ENCODE measurements at regions not wholly inside any gene's neighbourhood (a gene's known extent, or its start where the extent isn't known, plus 50 kb on each side); places are given as distances from the start of the nearest gene placed in this dataset.

- H3K4me1 ChIP-seq (ENCODE audit: insufficient read depth, low read length, severe bottlenecking) = peaks cover 26% of the 10 kb centered on the region
- H3K27me3 ChIP-seq (ENCODE audit: insufficient read depth, low read length) = no peaks in the 10 kb centered on the region
- H3K9me3 ChIP-seq (ENCODE audit: low read length) = no peaks in the 10 kb centered on the region
- peak overlapping the region; percentile 80; the same call in 1 of the 2 replicates for H2AFZ ChIP-seq (ENCODE audit: low read length)
- H3K4me3 ChIP-seq (ENCODE audit: low read depth, low read length, poor library complexity, severe bottlenecking) = no peak overlapping the region
- peak overlapping the region; percentile 13 for H3K27ac ChIP-seq (ENCODE audit: low read depth, low read length, poor library complexity, severe bottlenecking)
- H3F3A ChIP-seq (ENCODE audit: insufficient read depth, low read length) = no peaks in the 10 kb centered on the region
- H3K9me2 ChIP-seq (ENCODE audit: low read depth, low read length) = no peaks in the 10 kb centered on the region
- no peak overlapping the region for H3K9ac ChIP-seq (ENCODE audit: low read length)
- TF ChIP-seq CTCF (IDR thresholded peaks at IDR 0.05; ENCODE audit: low read length) (no peak), EZH2 (IDR thresholded peaks at IDR 0.05; ENCODE audit: borderline replicate concordance, low read length) (no peak)
- no peaks in the 10 kb centered on the region for H4K20me1 ChIP-seq (ENCODE audit: insufficient read depth, low read length)
- H3K36me3 ChIP-seq (ENCODE audit: insufficient read depth, low read length) = no peaks in the 10 kb centered on the region
- H3K79me2 ChIP-seq (ENCODE audit: insufficient read depth, low read length) = no peaks in the 10 kb centered on the region
- H3K4me2 ChIP-seq (ENCODE audit: low read length) = no peak overlapping the region
Measured at GRCh38 chr6:141561154-141561553, 571.6 kb upstream of the GJE1 start.

- H3K36me3 ChIP-seq (ENCODE audit: insufficient read depth, low read length) = no peaks in the 10 kb centered on the region
- H3K9ac ChIP-seq (ENCODE audit: low read length) = no peak overlapping the region
- peaks cover 7% of the 10 kb centered on the region for H3K4me1 ChIP-seq (ENCODE audit: insufficient read depth, low read length, severe bottlenecking)
- no peaks in the 10 kb centered on the region for H3K27me3 ChIP-seq (ENCODE audit: insufficient read depth, low read length)
- H3K9me2 ChIP-seq (ENCODE audit: low read depth, low read length) = no peaks in the 10 kb centered on the region
- no peak overlapping the region for H3K4me3 ChIP-seq (ENCODE audit: low read depth, low read length, poor library complexity, severe bottlenecking)
- H3K27ac ChIP-seq (ENCODE audit: low read depth, low read length, poor library complexity, severe bottlenecking) = no peak overlapping the region
- H3F3A ChIP-seq (ENCODE audit: insufficient read depth, low read length) = no peaks in the 10 kb centered on the region
- H3K4me2 ChIP-seq (ENCODE audit: low read length) = no peak overlapping the region
- TF ChIP-seq CTCF (IDR thresholded peaks at IDR 0.05; ENCODE audit: low read length) (no peak), EZH2 (IDR thresholded peaks at IDR 0.05; ENCODE audit: borderline replicate concordance, low read length) (no peak)
- no peaks in the 10 kb centered on the region for H3K79me2 ChIP-seq (ENCODE audit: insufficient read depth, low read length)
- H4K20me1 ChIP-seq (ENCODE audit: insufficient read depth, low read length) = no peaks in the 10 kb centered on the region
- peaks cover 13% of the 10 kb centered on the region for H3K9me3 ChIP-seq (ENCODE audit: low read length)
- no peak overlapping the region for H2AFZ ChIP-seq (ENCODE audit: low read length)
Measured at GRCh38 chr6:141552463-141552862, 580.3 kb upstream of the GJE1 start.

GRCh38 chr6:141552031-141552430, 580.7 kb upstream of the GJE1 start:
- Histone ChIP-seq H3K9me2 (ENCODE audit: low read depth, low read length) (no peaks in the 10 kb centered on the region), H3K79me2 (ENCODE audit: insufficient read depth, low read length) (no peaks in the 10 kb centered on the region), H3K27ac (ENCODE audit: low read depth, low read length, poor library complexity, severe bottlenecking) (no peak overlapping the region), H4K20me1 (ENCODE audit: insufficient read depth, low read length) (no peaks in the 10 kb centered on the region), H3K9ac (ENCODE audit: low read length) (no peak overlapping the region), H2AFZ (ENCODE audit: low read length) (no peak overlapping the region), H3F3A (ENCODE audit: insufficient read depth, low read length) (no peaks in the 10 kb centered on the region), H3K36me3 (ENCODE audit: insufficient read depth, low read length) (no peaks in the 10 kb centered on the region), H3K4me3 (ENCODE audit: low read depth, low read length, poor library complexity, severe bottlenecking) (no peak overlapping the region), H3K9me3 (ENCODE audit: low read length) (peaks cover 13% of the 10 kb centered on the region), H3K4me1 (ENCODE audit: insufficient read depth, low read length, severe bottlenecking) (peaks cover 7% of the 10 kb centered on the region), H3K27me3 (ENCODE audit: insufficient read depth, low read length) (no peaks in the 10 kb centered on the region), H3K4me2 (ENCODE audit: low read length) (no peak overlapping the region)
- no peak for TF ChIP-seq EZH2 (IDR thresholded peaks at IDR 0.05; ENCODE audit: borderline replicate concordance, low read length)
- no peak for TF ChIP-seq CTCF (IDR thresholded peaks at IDR 0.05; ENCODE audit: low read length)
